BE2C (cell line): ENCODE measurements at regions not wholly inside any gene's neighbourhood (a gene's known extent, or its start where the extent isn't known, plus 50 kb on each side); places are given as distances from the start of the nearest gene placed in this dataset.
"Not testable (repeated sequence)": the region's sequence is repeated elsewhere in the genome, so short reads cannot be mapped to it uniquely, and the experiment has no call there.

Experiments used
- DNase-seq: peaks from one replicate; pipeline ENCODE4 v3.0.0-alpha.2; 2020
- H3K27me3 ChIP-seq: fragments of 250-450 bp; sonication (Bioruptor Pico); 2 replicates; pipeline ENCODE4 v1.5.1; 2020; ENCODE audit warnings: mild to moderate bottlenecking
- H3K36me3 ChIP-seq: fragments of 250-450 bp; sonication (Bioruptor Pico); 2 replicates; pipeline ENCODE4 v1.5.1; 2020; ENCODE audit warnings: mild to moderate bottlenecking
- H3K4me1 ChIP-seq: fragments of 250-450 bp; sonication (Bioruptor Pico); 2 replicates; pipeline ENCODE4 v1.5.1; 2020
- H3K4me3 ChIP-seq: 2 replicates; pipeline ENCODE4 v1.5.1; 2011; ENCODE audit warnings: low read depth, low read length
- H3K9me3 ChIP-seq: fragments of 250-450 bp; sonication (Bioruptor Pico); 2 replicates; pipeline ENCODE4 v1.5.1; 2020
- TF ChIP-seq, protein P1 (sequence below): IDR thresholded peaks from 2 replicates; pipeline ENCODE4 v1.5.1; 2012; ENCODE audit warnings: mild to moderate bottlenecking, low read depth, low read length

DNA sequence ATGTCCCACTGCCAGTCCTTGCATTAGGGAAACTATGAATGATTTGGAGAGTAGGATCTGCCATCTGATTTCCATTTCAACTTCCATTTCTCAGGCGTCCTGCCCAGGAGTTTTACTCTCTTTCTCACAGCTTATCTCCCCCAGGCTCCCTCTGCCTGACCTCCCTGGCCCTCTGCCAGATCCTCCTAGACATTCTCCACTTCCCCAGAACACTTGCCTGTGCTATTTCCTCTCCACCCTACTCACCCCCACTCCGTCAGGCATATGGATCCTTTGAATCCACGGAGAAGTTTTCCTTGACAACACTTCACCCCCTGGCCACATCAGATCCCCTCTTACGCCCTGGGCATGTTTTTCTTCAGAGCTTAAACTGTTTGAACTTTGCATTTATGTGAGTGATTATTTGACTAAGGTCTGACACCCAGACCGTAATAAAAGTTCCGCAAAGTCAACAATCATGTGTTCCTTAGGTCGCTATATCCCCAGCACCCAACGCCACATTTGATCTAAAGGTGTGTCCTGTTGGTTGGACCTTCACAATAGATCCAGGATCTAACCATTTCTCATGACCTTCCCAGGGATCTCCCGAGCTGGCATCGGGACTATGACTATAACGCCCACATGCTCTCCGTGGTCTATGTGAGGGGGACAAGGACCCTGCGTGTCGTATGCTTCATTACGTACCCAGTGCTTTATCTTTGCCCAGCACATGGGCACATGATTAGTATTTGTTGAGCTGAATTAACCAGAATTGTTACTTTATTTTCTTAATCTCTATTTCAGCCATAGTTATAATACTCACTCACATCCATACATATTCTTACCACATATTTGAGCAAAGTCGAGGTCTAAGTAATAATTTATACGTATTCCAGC lies 255.8 kb upstream of the FOXN3 start:
- no peak overlapping the region for H3K4me3 ChIP-seq
- DNase-seq = peak; percentile 57
- no peaks in the 10 kb centered on the region for H3K36me3 ChIP-seq
- no peaks in the 10 kb centered on the region; the same call in 1 of the 2 replicates for H3K4me1 ChIP-seq
- no peaks in the 10 kb centered on the region for H3K9me3 ChIP-seq
- H3K27me3 ChIP-seq = no peaks in the 10 kb centered on the region
- TF ChIP-seq, protein P1, sequence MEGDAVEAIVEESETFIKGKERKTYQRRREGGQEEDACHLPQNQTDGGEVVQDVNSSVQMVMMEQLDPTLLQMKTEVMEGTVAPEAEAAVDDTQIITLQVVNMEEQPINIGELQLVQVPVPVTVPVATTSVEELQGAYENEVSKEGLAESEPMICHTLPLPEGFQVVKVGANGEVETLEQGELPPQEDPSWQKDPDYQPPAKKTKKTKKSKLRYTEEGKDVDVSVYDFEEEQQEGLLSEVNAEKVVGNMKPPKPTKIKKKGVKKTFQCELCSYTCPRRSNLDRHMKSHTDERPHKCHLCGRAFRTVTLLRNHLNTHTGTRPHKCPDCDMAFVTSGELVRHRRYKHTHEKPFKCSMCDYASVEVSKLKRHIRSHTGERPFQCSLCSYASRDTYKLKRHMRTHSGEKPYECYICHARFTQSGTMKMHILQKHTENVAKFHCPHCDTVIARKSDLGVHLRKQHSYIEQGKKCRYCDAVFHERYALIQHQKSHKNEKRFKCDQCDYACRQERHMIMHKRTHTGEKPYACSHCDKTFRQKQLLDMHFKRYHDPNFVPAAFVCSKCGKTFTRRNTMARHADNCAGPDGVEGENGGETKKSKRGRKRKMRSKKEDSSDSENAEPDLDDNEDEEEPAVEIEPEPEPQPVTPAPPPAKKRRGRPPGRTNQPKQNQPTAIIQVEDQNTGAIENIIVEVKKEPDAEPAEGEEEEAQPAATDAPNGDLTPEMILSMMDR = no peak

DNA sequence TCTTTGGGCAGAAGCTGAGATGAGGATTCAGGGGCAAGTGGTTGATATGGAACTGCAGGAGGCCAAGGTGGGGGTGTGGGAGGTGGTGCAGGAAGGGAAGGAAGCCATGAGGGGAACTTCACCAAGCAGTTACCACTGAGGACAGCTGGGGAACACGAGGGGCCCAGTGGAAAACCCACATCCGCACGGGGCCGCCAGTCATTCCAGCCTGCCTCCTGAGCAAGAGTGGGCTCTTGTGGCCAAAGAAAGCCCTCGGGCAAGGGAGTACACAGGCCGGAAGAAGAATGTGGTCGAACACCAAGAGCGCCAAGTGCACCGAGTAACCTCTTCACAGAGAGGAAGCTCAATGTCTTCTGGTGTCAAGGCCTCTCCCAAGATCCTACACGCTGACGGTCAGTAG lies 252.2 kb upstream of the FOXN3 start:
- TF ChIP-seq, protein P1 = no peak
- H3K4me1 ChIP-seq = no peaks in the 10 kb centered on the region
- no peaks in the 10 kb centered on the region for H3K36me3 ChIP-seq
- no peaks in the 10 kb centered on the region for H3K9me3 ChIP-seq
- H3K4me3 ChIP-seq = no peak overlapping the region
- DNase-seq = no peak
- no peaks in the 10 kb centered on the region for H3K27me3 ChIP-seq

DNA sequence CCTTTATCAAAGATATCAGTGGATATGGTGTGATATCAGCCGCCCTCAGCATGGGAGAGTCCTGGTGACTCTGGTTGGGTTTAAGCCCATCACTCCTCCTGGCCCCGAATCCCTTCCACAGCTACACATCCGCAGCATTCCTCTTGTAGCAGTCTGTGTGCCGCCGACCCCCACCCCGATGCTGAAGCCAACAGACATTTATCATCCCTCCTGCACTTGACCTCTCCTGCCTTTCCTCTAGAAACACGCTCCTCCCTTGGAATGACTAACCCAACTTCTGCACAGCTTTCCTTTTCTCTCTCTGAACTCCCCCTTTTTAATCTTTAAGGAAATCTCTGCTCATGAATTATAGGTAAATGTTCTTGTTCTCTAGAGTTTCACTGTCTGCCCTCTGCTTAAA lies 250.9 kb upstream of the FOXN3 start:
- no peak for DNase-seq
- no peaks in the 10 kb centered on the region for H3K9me3 ChIP-seq
- no peaks in the 10 kb centered on the region for H3K4me1 ChIP-seq
- H3K4me3 ChIP-seq = no peak overlapping the region
- no peaks in the 10 kb centered on the region for H3K36me3 ChIP-seq
- TF ChIP-seq, protein P1 = no peak
- no peaks in the 10 kb centered on the region for H3K27me3 ChIP-seq

DNA sequence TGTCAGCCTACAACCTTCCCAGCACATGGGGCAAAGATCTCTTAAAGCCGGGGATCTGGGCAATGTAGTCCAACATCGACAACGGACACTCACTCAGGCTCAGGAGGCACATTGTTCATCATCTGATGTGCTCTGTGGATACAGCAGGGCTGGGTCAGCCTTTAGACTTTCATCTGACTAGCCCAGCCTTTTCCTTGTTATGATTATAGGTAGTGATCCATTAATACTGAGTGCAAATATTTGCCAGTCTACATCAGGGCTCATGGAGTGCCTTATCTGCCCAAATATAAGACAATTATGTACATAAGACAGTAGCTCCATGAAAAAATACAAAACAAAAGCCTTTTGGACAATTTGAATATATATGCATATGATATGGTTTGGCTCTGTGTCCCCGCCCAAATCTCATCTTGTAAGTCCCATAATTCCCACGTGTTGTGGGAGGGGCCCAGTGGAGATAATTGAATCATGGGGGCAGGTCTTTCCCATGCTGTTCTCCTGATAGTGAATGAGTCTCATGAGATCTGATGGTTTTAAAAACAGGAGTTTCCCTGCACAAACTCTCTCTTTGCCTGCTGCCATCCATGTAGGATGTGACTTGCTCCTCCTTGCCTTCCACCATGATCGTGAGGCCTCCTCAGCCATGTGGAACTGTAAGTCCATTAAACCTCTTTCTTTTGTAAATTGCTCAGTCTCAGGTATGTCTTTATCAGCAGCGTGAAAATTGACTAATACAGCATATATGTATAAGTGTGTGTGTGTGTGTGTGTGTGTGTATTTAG lies 248.5 kb upstream of the FOXN3 start:
- not testable (repeated sequence) for H3K4me1 ChIP-seq, H3K9me3 ChIP-seq, H3K27me3 ChIP-seq, H3K36me3 ChIP-seq, H3K4me3 ChIP-seq, DNase-seq

DNA sequence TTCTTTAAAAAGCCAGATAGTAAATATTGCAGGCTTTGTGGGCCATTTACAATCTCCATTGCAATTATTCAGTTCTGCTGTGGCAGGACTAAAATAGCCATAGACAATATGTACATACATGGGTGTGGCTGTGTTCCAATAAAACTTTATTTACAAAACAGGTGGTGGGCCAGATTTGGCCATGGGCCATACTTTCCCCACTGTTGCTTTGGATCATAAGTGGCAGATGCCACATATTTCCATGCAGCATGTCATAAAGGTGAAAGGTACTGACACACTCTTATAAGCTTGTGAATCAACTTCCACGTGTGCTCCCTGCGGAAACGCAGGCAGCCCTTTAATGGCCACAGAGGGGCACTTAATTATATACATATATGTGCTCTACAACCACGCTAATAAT lies 244.4 kb upstream of the FOXN3 start:
- TF ChIP-seq, protein P1 = no peak
- Histone ChIP-seq H3K4me1 (no peaks in the 10 kb centered on the region), H3K9me3 (no peaks in the 10 kb centered on the region), H3K4me3 (no peak overlapping the region), H3K27me3 (no peaks in the 10 kb centered on the region), H3K36me3 (no peaks in the 10 kb centered on the region)
- no peak for DNase-seq

DNA sequence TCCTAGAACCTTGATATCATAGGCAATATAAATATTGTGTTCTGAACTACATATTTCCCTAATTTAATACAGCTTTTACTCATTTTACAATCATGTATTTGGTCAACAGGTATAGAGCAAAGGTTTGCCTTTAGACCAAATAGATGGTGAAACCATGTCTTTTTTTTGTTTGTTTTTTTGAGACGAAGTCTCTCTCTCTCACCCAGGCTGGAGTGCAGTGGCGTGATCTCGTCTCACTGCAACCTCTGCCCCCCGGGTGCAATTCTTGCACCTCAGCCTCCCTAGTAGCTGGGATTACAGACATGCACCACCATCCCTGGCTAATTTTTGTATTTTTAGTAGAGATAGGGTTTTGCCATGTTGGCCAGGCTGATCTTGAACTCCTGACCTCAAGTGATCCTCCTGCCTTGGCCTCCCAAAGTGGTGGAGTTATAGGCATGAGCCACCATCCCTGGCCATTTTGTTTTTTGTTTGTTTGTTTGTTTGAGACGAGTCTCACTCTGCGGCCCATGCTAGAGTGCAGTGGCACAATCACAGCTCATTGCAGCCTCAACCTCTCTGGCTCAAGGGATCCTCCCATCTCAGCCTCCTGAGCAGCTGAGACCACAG lies 243.7 kb upstream of the FOXN3 start:
- not testable (repeated sequence) for H3K4me3 ChIP-seq, DNase-seq, H3K27me3 ChIP-seq, H3K4me1 ChIP-seq, H3K36me3 ChIP-seq, H3K9me3 ChIP-seq

DNA sequence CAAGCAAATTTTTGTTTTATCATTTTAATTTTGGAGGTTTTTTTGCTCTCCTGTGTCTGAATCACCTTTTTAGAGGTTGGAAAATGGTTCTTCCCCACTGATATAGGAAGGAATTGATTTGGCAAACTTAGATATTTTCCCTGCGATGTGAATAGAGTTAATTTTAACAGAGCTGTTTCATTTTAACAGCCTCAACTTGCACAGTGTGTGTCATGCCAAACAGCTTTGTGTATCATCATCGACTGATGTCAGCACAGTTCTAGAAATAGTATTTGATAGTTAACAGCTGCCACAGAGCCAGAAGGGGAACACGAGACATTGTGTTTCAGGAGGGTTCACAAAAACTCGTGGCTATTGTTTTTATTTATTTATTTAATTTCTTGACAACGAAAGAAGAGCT lies 243.1 kb upstream of the FOXN3 start:
- no peaks in the 10 kb centered on the region for H3K27me3 ChIP-seq
- H3K4me3 ChIP-seq = no peak overlapping the region
- no peaks in the 10 kb centered on the region for H3K36me3 ChIP-seq
- H3K4me1 ChIP-seq = no peaks in the 10 kb centered on the region
- no peak for DNase-seq
- H3K9me3 ChIP-seq = no peaks in the 10 kb centered on the region
- TF ChIP-seq, protein P1 = no peak
